ENCODE measurements at regions not wholly inside any gene's neighbourhood (a gene's known extent, or its start where the extent isn't known, plus 50 kb on each side); places are given as distances from the start of the nearest gene placed in this dataset.

DNA sequence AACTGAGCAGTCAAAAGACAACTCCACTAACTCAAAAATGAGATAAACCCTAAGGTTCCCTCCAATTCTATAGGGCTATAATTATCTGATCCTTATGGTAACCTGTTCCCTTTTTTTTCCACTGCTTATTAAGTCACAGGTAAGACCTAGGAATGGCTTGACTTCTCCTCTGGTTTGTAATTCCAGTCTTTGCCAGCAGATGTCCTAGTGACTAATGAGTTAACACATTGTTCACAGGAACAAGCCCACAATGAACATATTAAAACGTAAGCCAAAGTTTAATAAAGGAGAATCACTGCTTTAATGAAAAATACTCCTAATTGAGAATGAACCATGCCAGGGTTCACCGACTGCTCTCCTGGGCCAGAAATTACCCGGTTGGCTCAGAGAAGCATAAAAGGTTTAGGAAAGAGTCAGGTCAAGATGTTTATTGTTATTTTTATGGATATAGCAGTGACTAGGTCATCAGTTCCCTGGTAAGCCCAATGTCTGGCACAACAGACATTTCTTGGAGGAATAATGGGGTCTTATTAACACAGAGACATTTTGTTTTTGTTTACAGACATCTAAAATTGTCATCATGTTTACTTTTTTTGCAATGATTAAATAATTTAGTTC is 120.1 kb downstream of the ELAPOR2 start (continued):
- no peak for TF ChIP-seq CUX1 (IDR thresholded peaks at IDR 0.05; ENCODE audit: insufficient replicate concordance, low read depth, low read length)

- no TSS peak for BruUV-seq (replicated peaks)
- CTCF ChIA-PET, result interaction anchor here (1.2 to 1.9 kb wide), 4 partner anchors 10 to 300 kb away, joined by 3 to 6 read pairs (median 4); no protein-coding TSS in a partner anchor
- 74% methylated on average over 2 of the region's 2 CpGs for WGBS (ENCODE audit: insufficient coverage, insufficient replicate concordance, low lambda C conversion rate, missing lambda C conversion rate)
- no peak overlapping the region for H3K9ac ChIP-seq (ENCODE audit: control insufficient read depth, insufficient read depth, low read length)
- ATAC-seq (no peak), DNase-seq (ENCODE audit: low read depth, low spot score) (no peak), FAIRE-seq (no peak)
- no peaks in the 10 kb centered on the region for H3K9me3 ChIP-seq (replicated peaks; ENCODE audit: control insufficient read depth, insufficient read depth, low read length)
- H3K27me3 ChIP-seq (replicated peaks in 1 of 2; ENCODE audit: control insufficient read depth in 2 of 2, insufficient read depth in 2 of 2, low read length in 1 of 2), result no peaks in the 10 kb centered on the region
- POLR2A ChIA-PET, result no interaction called here
- SMC1A ChIA-PET (ENCODE audit: uncharacterized antibody, unreplicated experiment), result interaction anchor here (2.2 kb wide), 1 partner anchor 211 kb away, joined by 9 read pairs; no protein-coding TSS in a partner anchor
- no peak overlapping the region for H2AFZ ChIP-seq (ENCODE audit: control insufficient read depth, low read depth, low read length)
- H4K20me1 ChIP-seq (ENCODE audit: control insufficient read depth, insufficient read depth), result no peaks in the 10 kb centered on the region
- H3K79me2 ChIP-seq (ENCODE audit: control insufficient read depth, insufficient read depth, low read length), result no peaks in the 10 kb centered on the region
- H3K4me3 ChIP-seq, result no peak overlapping the region
- RAD21 ChIA-PET (ENCODE audit: unreplicated experiment), result interaction anchor here (2.8 kb wide), 1 partner anchor 211 kb away, joined by 11 read pairs; no protein-coding TSS in a partner anchor
- H3K36me3 ChIP-seq (ENCODE audit: control insufficient read depth in 2 of 2, insufficient read depth in 2 of 2, low read length in 1 of 2), result no peaks in the 10 kb centered on the region
- in situ Hi-C loops (cut with MboI) (loop anchor here (5.0 to 25.0 kb wide), 2 partner anchors 210 to 475 kb away; no protein-coding TSS in a partner anchor), intact Hi-C loops (cut with micrococcal nuclease; ENCODE audit: unreplicated experiment) (no loop called here)
- TF ChIP-seq BMI1 (IDR thresholded peaks at IDR 0.05; ENCODE audit: borderline replicate concordance) (no peak), IKZF2 (IDR thresholded peaks at IDR 0.05) (no peak), RELA (IDR thresholded peaks at IDR 0.05; ENCODE audit: borderline replicate concordance, partially characterized antibody) (no peak)
- TF ChIP-seq, protein P1, sequence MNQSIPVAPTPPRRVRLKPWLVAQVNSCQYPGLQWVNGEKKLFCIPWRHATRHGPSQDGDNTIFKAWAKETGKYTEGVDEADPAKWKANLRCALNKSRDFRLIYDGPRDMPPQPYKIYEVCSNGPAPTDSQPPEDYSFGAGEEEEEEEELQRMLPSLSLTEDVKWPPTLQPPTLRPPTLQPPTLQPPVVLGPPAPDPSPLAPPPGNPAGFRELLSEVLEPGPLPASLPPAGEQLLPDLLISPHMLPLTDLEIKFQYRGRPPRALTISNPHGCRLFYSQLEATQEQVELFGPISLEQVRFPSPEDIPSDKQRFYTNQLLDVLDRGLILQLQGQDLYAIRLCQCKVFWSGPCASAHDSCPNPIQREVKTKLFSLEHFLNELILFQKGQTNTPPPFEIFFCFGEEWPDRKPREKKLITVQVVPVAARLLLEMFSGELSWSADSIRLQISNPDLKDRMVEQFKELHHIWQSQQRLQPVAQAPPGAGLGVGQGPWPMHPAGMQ (IDR thresholded peaks at IDR 0.05; ENCODE audit: borderline replicate concordance), result no peak
- TF ChIP-seq, protein P2, sequence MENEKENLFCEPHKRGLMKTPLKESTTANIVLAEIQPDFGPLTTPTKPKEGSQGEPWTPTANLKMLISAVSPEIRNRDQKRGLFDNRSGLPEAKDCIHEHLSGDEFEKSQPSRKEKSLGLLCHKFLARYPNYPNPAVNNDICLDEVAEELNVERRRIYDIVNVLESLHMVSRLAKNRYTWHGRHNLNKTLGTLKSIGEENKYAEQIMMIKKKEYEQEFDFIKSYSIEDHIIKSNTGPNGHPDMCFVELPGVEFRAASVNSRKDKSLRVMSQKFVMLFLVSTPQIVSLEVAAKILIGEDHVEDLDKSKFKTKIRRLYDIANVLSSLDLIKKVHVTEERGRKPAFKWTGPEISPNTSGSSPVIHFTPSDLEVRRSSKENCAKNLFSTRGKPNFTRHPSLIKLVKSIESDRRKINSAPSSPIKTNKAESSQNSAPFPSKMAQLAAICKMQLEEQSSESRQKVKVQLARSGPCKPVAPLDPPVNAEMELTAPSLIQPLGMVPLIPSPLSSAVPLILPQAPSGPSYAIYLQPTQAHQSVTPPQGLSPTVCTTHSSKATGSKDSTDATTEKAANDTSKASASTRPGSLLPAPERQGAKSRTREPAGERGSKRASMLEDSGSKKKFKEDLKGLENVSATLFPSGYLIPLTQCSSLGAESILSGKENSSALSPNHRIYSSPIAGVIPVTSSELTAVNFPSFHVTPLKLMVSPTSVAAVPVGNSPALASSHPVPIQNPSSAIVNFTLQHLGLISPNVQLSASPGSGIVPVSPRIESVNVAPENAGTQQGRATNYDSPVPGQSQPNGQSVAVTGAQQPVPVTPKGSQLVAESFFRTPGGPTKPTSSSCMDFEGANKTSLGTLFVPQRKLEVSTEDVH (IDR thresholded peaks at IDR 0.05; ENCODE audit: low read depth, partially characterized antibody), result no peak
- no peaks in the 10 kb centered on the region for H3K4me1 ChIP-seq (ENCODE audit: control insufficient read depth, insufficient read depth, low read length)
- no peak overlapping the region for H3K27ac ChIP-seq (ENCODE audit: control insufficient read depth, insufficient read depth)
- no peak overlapping the region for H3K4me2 ChIP-seq (ENCODE audit: control insufficient read depth, insufficient read depth)
Measured at GRCh38 chr7:86937363-86937878, 122.0 kb downstream of the ELAPOR2 start.
